Rectal smooth muscle tissue (tissue), 1 donor: ENCODE measurements at regions not wholly inside any gene's neighbourhood (a gene's known extent, or its start where the extent isn't known, plus 50 kb on each side); places are given as distances from the start of the nearest gene placed in this dataset.
"Not testable (repeated sequence)": the region's sequence is repeated elsewhere in the genome, so short reads cannot be mapped to it uniquely, and the experiment has no call there.

Experiments
- H3K27ac ChIP-seq: one replicate; pipeline ENCODE4 v1.7.0; 2013; ENCODE audit warnings: low read depth, low read length, inconsistent platforms
- H3K27me3 ChIP-seq: one replicate; pipeline ENCODE4 v1.7.0; 2013; ENCODE audit warnings: low read length; ENCODE audit not compliant: control insufficient read depth, insufficient read depth
- H3K36me3 ChIP-seq: one replicate; pipeline ENCODE4 v1.7.0; 2013; ENCODE audit warnings: low read length; ENCODE audit not compliant: control insufficient read depth, insufficient read depth
- H3K4me1 ChIP-seq: one replicate; pipeline ENCODE4 v1.7.0; 2013; ENCODE audit warnings: low read length; ENCODE audit not compliant: control insufficient read depth, insufficient read depth
- H3K4me3 ChIP-seq: one replicate; pipeline ENCODE4 v1.7.0; 2013; ENCODE audit warnings: low read length
- H3K9ac ChIP-seq: one replicate; pipeline ENCODE4 v1.7.0; 2013; ENCODE audit warnings: low read length

- Histone ChIP-seq H3K4me1 (no peaks in the 10 kb centered on the region), H3K9ac (no peak overlapping the region), H3K36me3 (no peaks in the 10 kb centered on the region), H3K4me3 (no peak overlapping the region), H3K27me3 (no peaks in the 10 kb centered on the region), H3K27ac (no peak overlapping the region)
Measured at GRCh38 chr3:107446706-107447105, 69.5 kb downstream of the CCDC54 start.

GRCh38 chr3:107450254-107450893 is 72.4 kb upstream of the BBX start:
- no peaks in the 10 kb centered on the region for H3K27me3 ChIP-seq
- no peak overlapping the region for H3K9ac ChIP-seq
- no peak overlapping the region for H3K27ac ChIP-seq
- H3K36me3 ChIP-seq: no peaks in the 10 kb centered on the region
- H3K4me1 ChIP-seq: no peaks in the 10 kb centered on the region
- H3K4me3 ChIP-seq: no peak overlapping the region

GRCh38 chr3:107452436-107452835 is 70.3 kb upstream of the BBX start:
- no peaks in the 10 kb centered on the region for H3K27me3 ChIP-seq
- H3K36me3 ChIP-seq: no peaks in the 10 kb centered on the region
- no peak overlapping the region for H3K4me3 ChIP-seq
- H3K27ac ChIP-seq: no peak overlapping the region
- H3K4me1 ChIP-seq: no peaks in the 10 kb centered on the region
- H3K9ac ChIP-seq: no peak overlapping the region

GRCh38 chr3:107453504-107453903 is 69.3 kb upstream of the BBX start:
- no peaks in the 10 kb centered on the region for H3K27me3 ChIP-seq
- H3K4me1 ChIP-seq: no peaks in the 10 kb centered on the region
- H3K4me3 ChIP-seq: no peak overlapping the region
- H3K9ac ChIP-seq: no peak overlapping the region
- no peaks in the 10 kb centered on the region for H3K36me3 ChIP-seq
- H3K27ac ChIP-seq: no peak overlapping the region

- H3K27ac ChIP-seq: no peak overlapping the region
- H3K4me3 ChIP-seq: no peak overlapping the region
- H3K4me1 ChIP-seq: no peaks in the 10 kb centered on the region
- H3K36me3 ChIP-seq: no peaks in the 10 kb centered on the region
- H3K27me3 ChIP-seq: no peaks in the 10 kb centered on the region
- H3K9ac ChIP-seq: no peak overlapping the region
Measured at GRCh38 chr3:107455621-107456020, 67.1 kb upstream of the BBX start.

GRCh38 chr3:107456501-107456900 is 66.3 kb upstream of the BBX start:
- no peaks in the 10 kb centered on the region for H3K27me3 ChIP-seq
- H3K36me3 ChIP-seq: no peaks in the 10 kb centered on the region
- no peaks in the 10 kb centered on the region for H3K4me1 ChIP-seq
- no peak overlapping the region for H3K27ac ChIP-seq
- no peak overlapping the region for H3K4me3 ChIP-seq
- H3K9ac ChIP-seq: no peak overlapping the region

GRCh38 chr3:107458871-107459270 is 63.9 kb upstream of the BBX start:
- Histone ChIP-seq H3K36me3 (no peaks in the 10 kb centered on the region), H3K9ac (no peak overlapping the region), H3K27me3 (no peaks in the 10 kb centered on the region), H3K4me3 (no peak overlapping the region), H3K27ac (no peak overlapping the region), H3K4me1 (no peaks in the 10 kb centered on the region)

- no peak overlapping the region for H3K4me3 ChIP-seq
- H3K27ac ChIP-seq: no peak overlapping the region
- H3K9ac ChIP-seq: no peak overlapping the region
- H3K27me3 ChIP-seq: no peaks in the 10 kb centered on the region
- H3K36me3 ChIP-seq: no peaks in the 10 kb centered on the region
- H3K4me1 ChIP-seq: no peaks in the 10 kb centered on the region
Measured at GRCh38 chr3:107461721-107462120, 61.0 kb upstream of the BBX start.

GRCh38 chr3:107464037-107464436 is 58.7 kb upstream of the BBX start:
- no peak overlapping the region for H3K27ac ChIP-seq
- no peaks in the 10 kb centered on the region for H3K4me1 ChIP-seq
- no peaks in the 10 kb centered on the region for H3K36me3 ChIP-seq
- H3K9ac ChIP-seq: no peak overlapping the region
- no peak overlapping the region for H3K4me3 ChIP-seq
- no peaks in the 10 kb centered on the region for H3K27me3 ChIP-seq

GRCh38 chr3:107465064-107465631 is 57.6 kb upstream of the BBX start:
- Histone ChIP-seq H3K9ac (no peak overlapping the region), H3K27ac (no peak overlapping the region), H3K4me1 (no peaks in the 10 kb centered on the region), H3K36me3 (no peaks in the 10 kb centered on the region), H3K4me3 (no peak overlapping the region), H3K27me3 (no peaks in the 10 kb centered on the region)

- no peaks in the 10 kb centered on the region for H3K36me3 ChIP-seq
- H3K27me3 ChIP-seq: no peaks in the 10 kb centered on the region
- no peak overlapping the region for H3K9ac ChIP-seq
- no peaks in the 10 kb centered on the region for H3K4me1 ChIP-seq
- H3K4me3 ChIP-seq: no peak overlapping the region
- no peak overlapping the region for H3K27ac ChIP-seq
Measured at GRCh38 chr3:107468782-107469181, 54.0 kb upstream of the BBX start.

GRCh38 chr3:107470496-107470895 is 52.3 kb upstream of the BBX start:
- H3K4me1 ChIP-seq, H3K27me3 ChIP-seq, H3K4me3 ChIP-seq, H3K9ac ChIP-seq, H3K36me3 ChIP-seq, H3K27ac ChIP-seq: not testable (repeated sequence)
